H9 (cell line): ENCODE measurements at regions not wholly inside any gene's neighbourhood (a gene's known extent, or its start where the extent isn't known, plus 50 kb on each side); places are given as distances from the start of the nearest gene placed in this dataset.

Experiments
- DNase-seq: peaks from one replicate; pipeline ENCODE4 v3.0.0-alpha.2; 2017
- H2AFZ ChIP-seq: one replicate; pipeline ENCODE4 v1.6.1; 2013; ENCODE audit warnings: mild to moderate bottlenecking, low read length, control low read depth, moderate library complexity
- H2AK5ac ChIP-seq: 2 replicates; pipeline ENCODE4 v1.6.1; 2013; ENCODE audit warnings: low read length, control low read depth, mixed read lengths; ENCODE audit not compliant: insufficient read length
- H2BK120ac ChIP-seq: one replicate; pipeline ENCODE4 v1.6.1; 2013; ENCODE audit warnings: low read depth, mild to moderate bottlenecking, low read length, control low read depth, inconsistent platforms; ENCODE audit not compliant: poor library complexity, severe bottlenecking
- H2BK12ac ChIP-seq: 2 replicates; pipeline ENCODE4 v1.6.1; 2013; ENCODE audit warnings: low read length, control low read depth, mixed read lengths, low read depth; ENCODE audit not compliant: insufficient read length
- H2BK15ac ChIP-seq: 2 replicates; pipeline ENCODE4 v1.6.1; 2013; ENCODE audit warnings: low read depth, low read length, control low read depth
- H2BK20ac ChIP-seq: one replicate; pipeline ENCODE4 v1.6.1; 2013; ENCODE audit warnings: low read depth, mild to moderate bottlenecking, low read length, control low read depth, inconsistent platforms; ENCODE audit not compliant: poor library complexity, severe bottlenecking
- H2BK5ac ChIP-seq: 2 replicates; pipeline ENCODE4 v1.6.1; 2013; ENCODE audit warnings: low read length, control low read depth, mixed read lengths; ENCODE audit not compliant: insufficient read length
- H3K14ac ChIP-seq: 2 replicates; pipeline ENCODE4 v1.6.1; 2013; ENCODE audit warnings: low read length, control low read depth; ENCODE audit not compliant: insufficient read depth
- H3K18ac ChIP-seq: 2 replicates; pipeline ENCODE4 v1.6.1; 2013; ENCODE audit warnings: low read depth, mild to moderate bottlenecking, mixed read lengths, low read length, control low read depth; ENCODE audit not compliant: insufficient read length
- H3K23ac ChIP-seq: 2 replicates; pipeline ENCODE4 v1.6.1; 2013; ENCODE audit warnings: low read length, control low read depth, mixed read lengths, low read depth; ENCODE audit not compliant: insufficient read length
- H3K23me2 ChIP-seq: 2 replicates; pipeline ENCODE4 v1.6.1; 2013; ENCODE audit warnings: low read depth, mild to moderate bottlenecking, mixed read lengths, low read length, control low read depth; ENCODE audit not compliant: insufficient read length, poor library complexity, severe bottlenecking
- H3K27ac ChIP-seq: 2 replicates; pipeline ENCODE4 v1.5.1; 2013; ENCODE audit warnings: low read length, control low read depth, mixed read lengths, low read depth; ENCODE audit not compliant: insufficient read length
- H3K27me3 ChIP-seq: 2 replicates; pipeline ENCODE4 v1.6.1; 2013; ENCODE audit warnings: low read length, control low read depth, inconsistent platforms; ENCODE audit not compliant: insufficient read depth
- H3K4ac ChIP-seq: 2 replicates; pipeline ENCODE4 v1.6.1; 2013; ENCODE audit warnings: low read depth, mild to moderate bottlenecking, control low read depth, inconsistent platforms, low read length, moderate library complexity
- H3K4me1 ChIP-seq: 2 replicates; pipeline ENCODE4 v1.6.1; 2013; ENCODE audit warnings: low read length, control low read depth, inconsistent platforms; ENCODE audit not compliant: insufficient read depth
- H3K4me2 ChIP-seq: 2 replicates; pipeline ENCODE4 v1.6.1; 2013; ENCODE audit warnings: low read length, control low read depth, mixed read lengths; ENCODE audit not compliant: insufficient read length, insufficient read depth
- H3K56ac ChIP-seq: 2 replicates; pipeline ENCODE4 v1.6.1; 2013; ENCODE audit warnings: low read depth, mild to moderate bottlenecking, mixed read lengths, low read length, control low read depth; ENCODE audit not compliant: insufficient read length
- H3K79me1 ChIP-seq: 2 replicates; pipeline ENCODE4 v1.6.1; 2013; ENCODE audit warnings: low read depth, mild to moderate bottlenecking, moderate library complexity, low read length, control low read depth, inconsistent platforms; ENCODE audit not compliant: insufficient read depth, poor library complexity, severe bottlenecking
- H3K79me2 ChIP-seq: 2 replicates; pipeline ENCODE4 v1.6.1; 2013; ENCODE audit warnings: low read length, control low read depth, inconsistent platforms; ENCODE audit not compliant: insufficient read depth
- H3K9ac ChIP-seq: 2 replicates; pipeline ENCODE4 v1.6.1; 2013; ENCODE audit warnings: low read length, control low read depth, mixed read lengths; ENCODE audit not compliant: insufficient read length; ENCODE audit errors: extremely low read depth
- H3K9me3 ChIP-seq: one replicate; pipeline ENCODE4 v1.6.1; 2013; ENCODE audit warnings: low read depth, low read length, inconsistent platforms; ENCODE audit not compliant: control insufficient read depth
- H3T11ph ChIP-seq: one replicate; pipeline ENCODE4 v1.6.1; 2013; ENCODE audit warnings: mild to moderate bottlenecking, low read length, control low read depth, inconsistent platforms
- H4K20me1 ChIP-seq: one replicate; pipeline ENCODE4 v1.6.1; 2013; ENCODE audit not compliant: control insufficient read depth, insufficient read length, insufficient read depth
- H4K5ac ChIP-seq: 2 replicates; pipeline ENCODE4 v1.6.1; 2013; ENCODE audit warnings: low read depth, mild to moderate bottlenecking, mixed read lengths, low read length, control low read depth; ENCODE audit not compliant: insufficient read length
- H4K8ac ChIP-seq: replicated peaks from 2 replicates; pipeline ENCODE4 v1.6.1; 2013; ENCODE audit warnings: low read length, control low read depth, mixed read lengths, low read depth; ENCODE audit not compliant: insufficient read length
- H4K91ac ChIP-seq: 2 replicates; pipeline ENCODE4 v1.6.1; 2013; ENCODE audit warnings: low read depth, mild to moderate bottlenecking, moderate library complexity, mixed read lengths, low read length, control low read depth; ENCODE audit not compliant: insufficient read length
- H3K27ac Mint-ChIP-seq, 3 experiments: 2 replicates in 2 of 3; 3 replicates in 1 of 3; pipeline ENCODE4 v1.8.0; 2020 to 2021; ENCODE audit warnings: mixed read lengths in 3 of 3, mild to moderate bottlenecking in 1 of 3, moderate library complexity in 1 of 3
- H3K27me3 Mint-ChIP-seq: 2 replicates; pipeline ENCODE4 v1.8.0; 2021; ENCODE audit warnings: low read depth, mild to moderate bottlenecking, moderate library complexity, mixed read lengths
- H3K36me3 Mint-ChIP-seq, 3 experiments: 2 replicates in 2 of 3; 3 replicates in 1 of 3; pipeline ENCODE4 v1.8.0; 2020 to 2021; ENCODE audit warnings: low read depth in 3 of 3, mixed read lengths in 3 of 3; ENCODE audit not compliant: insufficient read depth in 1 of 3
- H3K4me1 Mint-ChIP-seq, 2 experiments: 2 replicates each; pipeline ENCODE4 v1.8.0; 2020; ENCODE audit warnings: mixed read lengths in 2 of 2
- H3K4me3 Mint-ChIP-seq, 2 experiments: 2 replicates in 1 of 2; 3 replicates in 1 of 2; pipeline ENCODE4 v1.8.0; 2020 to 2021; ENCODE audit warnings: mild to moderate bottlenecking in 2 of 2, mixed read lengths in 2 of 2, moderate library complexity in 1 of 2
- H3K9me3 Mint-ChIP-seq, 2 experiments: 2 replicates in 1 of 2; 3 replicates in 1 of 2; pipeline ENCODE4 v1.8.0; 2020; ENCODE audit warnings: mild to moderate bottlenecking in 2 of 2, mixed read lengths in 2 of 2, moderate library complexity in 1 of 2
- CTCF ChIP-seq: fragments of 200-600 bp; sonication (generic); conservative IDR thresholded peaks from 3 replicates; pipeline ENCODE4 v1.8.0; 2021; ENCODE audit warnings: antibody characterized with exemption, mild to moderate bottlenecking
- WGBS: extraction: QIAGEN DNeasy Blood & Tissue Kit; methylation state at CpG from one replicate; pipeline ENCODE4 v1.1.7; 2013; ENCODE audit warnings: missing lambda C conversion rate, low lambda C conversion rate, mixed read lengths; ENCODE audit not compliant: insufficient read length; ENCODE audit errors: extremely low coverage; 5-methylcytosine and 5-hydroxymethylcytosine counted together

DNA sequence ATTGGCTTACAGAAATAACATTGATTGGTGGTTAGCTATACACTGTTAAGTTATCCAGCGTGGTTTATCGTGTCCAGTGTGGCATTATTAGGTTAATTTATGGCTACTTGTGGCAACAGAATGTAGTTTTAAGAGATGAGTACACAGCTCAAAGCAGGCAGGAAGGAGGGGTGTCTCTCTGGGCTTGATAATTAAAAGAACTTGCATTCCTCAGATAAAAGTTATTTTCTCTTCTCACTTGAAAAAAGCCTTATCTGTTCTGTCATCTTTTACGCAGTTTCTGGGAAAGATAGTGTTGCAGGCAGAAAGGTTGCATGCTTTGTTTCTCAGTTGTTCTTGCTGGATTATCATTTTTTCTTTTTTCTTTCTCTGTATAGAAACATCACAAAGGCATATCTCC, 154.4 kb upstream of the COL3A1 start:
- no peak overlapping the region for H2BK12ac ChIP-seq
- H3K9me3 ChIP-seq: no peaks in the 10 kb centered on the region
- H3K79me1 ChIP-seq: no peaks in the 10 kb centered on the region
- TF ChIP-seq CTCF: no peak
- H3K4me3 Mint-ChIP-seq: no peak overlapping the region
- H4K8ac ChIP-seq: no peak overlapping the region
- no peak overlapping the region for H2AFZ ChIP-seq
- H4K5ac ChIP-seq: no peak overlapping the region
- H4K20me1 ChIP-seq: no peaks in the 10 kb centered on the region
- no peak for DNase-seq
- H2BK120ac ChIP-seq: no peak overlapping the region
- no peak overlapping the region for H3K27ac ChIP-seq
- H3K4ac ChIP-seq: no peak overlapping the region
- H3K27ac Mint-ChIP-seq: no peak overlapping the region
- no peaks in the 10 kb centered on the region for H3K27me3 ChIP-seq
- no peak overlapping the region for H3K9ac ChIP-seq
- H3K4me1 ChIP-seq: no peaks in the 10 kb centered on the region
- H2BK20ac ChIP-seq: no peak overlapping the region
- no peak overlapping the region for H2BK15ac ChIP-seq
- no peak overlapping the region for H4K91ac ChIP-seq
- H3K18ac ChIP-seq: no peak overlapping the region
- H2AK5ac ChIP-seq: no peak overlapping the region
- H3K79me2 ChIP-seq: no peaks in the 10 kb centered on the region
- H3K36me3 Mint-ChIP-seq: no peaks in the 10 kb centered on the region
- H3K23me2 ChIP-seq: no peaks in the 10 kb centered on the region
- no peak overlapping the region for H3K23ac ChIP-seq
- no peaks in the 10 kb centered on the region for H3K27me3 Mint-ChIP-seq
- WGBS: no CpG with 5 or more reads among the region's 3 CpGs
- peaks cover 0 to 3% of the 10 kb centered on the region in 2 experiments; a peak in 3 of 5 replicates for H3K9me3 Mint-ChIP-seq
- no peak overlapping the region for H3K56ac ChIP-seq
- no peaks in the 10 kb centered on the region for H3K4me1 Mint-ChIP-seq
- no peak overlapping the region for H3K14ac ChIP-seq
- no peak overlapping the region for H2BK5ac ChIP-seq
- no peak overlapping the region for H3T11ph ChIP-seq
- no peak overlapping the region for H3K4me2 ChIP-seq
